Retinal pigment epithelial cell (primary cell): ENCODE measurements at regions not wholly inside any gene's neighbourhood (a gene's known extent, or its start where the extent isn't known, plus 50 kb on each side); places are given as distances from the start of the nearest gene placed in this dataset.
"Not testable (repeated sequence)": the region's sequence is repeated elsewhere in the genome, so short reads cannot be mapped to it uniquely, and the experiment has no call there.

Experiments used
- DNase-seq: peaks from one replicate; pipeline ENCODE4 v3.0.0-alpha.2; 2010; ENCODE audit warnings: low read depth
- H3K4me3 ChIP-seq: 2 replicates; pipeline ENCODE4 v1.5.1; 2011; ENCODE audit warnings: mild to moderate bottlenecking, low read length, control low read depth, moderate library complexity
- CTCF ChIP-seq: conservative IDR thresholded peaks from 2 replicates; pipeline ENCODE4 v1.5.1; 2011; ENCODE audit warnings: low read depth, low read length, control low read depth, inconsistent platforms

GRCh38 chr9:6106711-6107339, 91.4 kb upstream of the RANBP6 start:
- peak; percentile 57 for TF ChIP-seq CTCF
- DNase-seq, result no peak
- no peak overlapping the region for H3K4me3 ChIP-seq

GRCh38 chr9:6105738-6106137, 90.3 kb upstream of the RANBP6 start:
- H3K4me3 ChIP-seq, result no peak overlapping the region
- no peak for TF ChIP-seq CTCF
- DNase-seq, result no peak

- not testable (repeated sequence) for DNase-seq, H3K4me3 ChIP-seq
Observed at GRCh38 chr9:6104406-6104805, 89.0 kb upstream of the RANBP6 start.

- H3K4me3 ChIP-seq, DNase-seq: not testable (repeated sequence)
Observed at GRCh38 chr9:6103911-6104310, 88.5 kb upstream of the RANBP6 start.

- H3K4me3 ChIP-seq, DNase-seq: not testable (repeated sequence)
Observed at GRCh38 chr9:6102336-6102987, 87.0 kb upstream of the RANBP6 start.

GRCh38 chr9:6101725-6102124, 86.3 kb upstream of the RANBP6 start:
- not testable (repeated sequence) for H3K4me3 ChIP-seq, DNase-seq

GRCh38 chr9:6099346-6099745, 83.9 kb upstream of the RANBP6 start:
- not testable (repeated sequence) for H3K4me3 ChIP-seq

GRCh38 chr9:6098431-6098830, 83.0 kb upstream of the RANBP6 start:
- no peak overlapping the region for H3K4me3 ChIP-seq
- TF ChIP-seq CTCF, result no peak
- no peak for DNase-seq

More at GRCh38 chr9:6099346-6099745, 83.9 kb upstream of the RANBP6 start:
- not testable (repeated sequence) for DNase-seq

- no peak for TF ChIP-seq CTCF
- no peak for DNase-seq
- H3K4me3 ChIP-seq, result no peak overlapping the region
Observed at GRCh38 chr9:6096821-6097220, 81.4 kb upstream of the RANBP6 start.
